HepG2 (cell line): ENCODE measurements at regions not wholly inside any gene's neighbourhood (a gene's known extent, or its start where the extent isn't known, plus 50 kb on each side); places are given as distances from the start of the nearest gene placed in this dataset.

Experiments
- ATAC-seq: fragments of 200-7000 bp; cut with Tn5 transposase; 3 replicates; pipeline ENCODE4 v1.9.1; 2020; ENCODE audit warnings: mild to moderate bottlenecking, moderate library complexity
- BruUV-seq: library from RNA; stranded (reverse); fragments of 400-500 nt; replicated peaks from 2 replicates; lab custom pipeline; 2021; lab: Mats Ljungman, UMichigan
- CTCF ChIA-PET: fragments of 300-600 bp; formaldehyde crosslinking; extraction: SDS; loops from one replicate; lab custom pipeline; 2021; ENCODE audit warnings: low total read pairs, inconsistent platforms, low intra/inter-chr PET ratio; lab: Yijun Ruan, JAX
- POLR2A ChIA-PET: fragments of 350-600 bp; sonication (Branson Sonifier 250); formaldehyde crosslinking; loops from one replicate; lab custom pipeline; 2020; ENCODE audit warnings: antibody characterized with exemption, inconsistent platforms; lab: Yijun Ruan, JAX
- DNase-seq: peaks from one replicate; pipeline ENCODE4 v3.0.0-alpha.2; 2015; ENCODE audit warnings: low spot score
- FAIRE-seq: peaks from 3 replicates; lab custom pipeline; 2011; peaks lifted over from hg19 to GRCh38; lab: Jason Lieb, UNC
- H2AFZ ChIP-seq: one replicate; pipeline ENCODE4 v1.6.1; 2011; ENCODE audit warnings: low read length, inconsistent platforms
- H3K27ac ChIP-seq: fragments of 300-600 bp; 3 replicates; pipeline ENCODE4 v1.8.0; 2011; ENCODE audit warnings: mixed run types, mild to moderate bottlenecking, mixed read lengths, low read length, inconsistent platforms; ENCODE audit not compliant: insufficient read depth; ENCODE audit errors: extremely low read length
- H3K27me3 ChIP-seq, 2 experiments: fragments of 200-600 bp in 1 of 2; 2 replicates in 1 of 2; 3 replicates in 1 of 2; pipeline versions ENCODE4 v1.6.0 to v1.8.0; 2011; ENCODE audit warnings: low read length in 2 of 2, mild to moderate bottlenecking in 2 of 2, moderate library complexity in 2 of 2, inconsistent platforms in 1 of 2; ENCODE audit not compliant: insufficient read depth in 2 of 2, control insufficient read depth in 1 of 2
- H3K36me3 ChIP-seq, 2 experiments: fragments of 200-600 bp in 1 of 2; replicated peaks in 1 of 2; 2 replicates in 1 of 2; 3 replicates in 1 of 2; pipeline versions ENCODE4 v1.5.1 to v1.8.0; 2011; ENCODE audit warnings: low read length in 2 of 2, inconsistent platforms in 1 of 2; ENCODE audit not compliant: insufficient read depth in 2 of 2, control insufficient read depth in 1 of 2
- H3K4me1 ChIP-seq: 2 replicates; pipeline ENCODE4 v1.5.1; 2012; ENCODE audit warnings: low read length, inconsistent platforms; ENCODE audit not compliant: insufficient read depth
- H3K4me2 ChIP-seq: 2 replicates; pipeline ENCODE4 v1.6.0; 2011; ENCODE audit warnings: low read depth, low read length, inconsistent platforms
- H3K4me3 ChIP-seq, 3 experiments: fragments of 200-600 bp in 1 of 3; sonication (generic), shearing (Covaris generic) in 1 of 3; replicated peaks in 1 of 3; 2 replicates each; pipeline ENCODE4 v1.5.1; 2011 to 2016; ENCODE audit warnings: low read length in 3 of 3, inconsistent platforms in 2 of 3, low read depth in 2 of 3, mild to moderate bottlenecking in 2 of 3, control low read depth in 1 of 3, mixed read lengths in 1 of 3; ENCODE audit not compliant: insufficient read depth in 1 of 3
- H3K79me2 ChIP-seq: one replicate; pipeline ENCODE4 v1.6.1; 2011; ENCODE audit warnings: low read length, inconsistent platforms; ENCODE audit not compliant: insufficient read depth
- H3K9ac ChIP-seq: 2 replicates; pipeline ENCODE4 v1.6.0; 2011; ENCODE audit warnings: mild to moderate bottlenecking, low read depth, low read length, inconsistent platforms; ENCODE audit not compliant: insufficient read depth
- H3K9me3 ChIP-seq: 2 replicates; pipeline ENCODE4 v1.5.1; 2012; ENCODE audit warnings: mild to moderate bottlenecking, low read length
- H4K20me1 ChIP-seq: 2 replicates; pipeline ENCODE4 v1.6.0; 2011; ENCODE audit warnings: inconsistent platforms, mild to moderate bottlenecking, low read length, moderate library complexity; ENCODE audit not compliant: insufficient read depth
- GABPB1 ChIP-seq: IDR thresholded peaks from 2 replicates; pipeline ENCODE4 v1.6.1; 2016; ENCODE audit warnings: mild to moderate bottlenecking, missing genetic modification reagents, moderate library complexity, missing compliant biosample characterization
- KDM4B ChIP-seq: sonication (generic); formaldehyde crosslinking; IDR thresholded peaks from 2 replicates; pipeline ENCODE4 v1.4.0; 2020; ENCODE audit warnings: missing genetic modification reagents
- POLR2AphosphoS5 ChIP-seq: IDR thresholded peaks from 2 replicates; pipeline ENCODE4 v1.6.1; 2012; ENCODE audit warnings: low read depth, low read length
- SOX5 ChIP-seq: IDR thresholded peaks from 2 replicates; pipeline ENCODE4 v1.6.1; 2016; ENCODE audit warnings: borderline replicate concordance
- ZEB1 ChIP-seq: IDR thresholded peaks from 2 replicates; pipeline ENCODE4 v1.6.1; 2012; ENCODE audit warnings: mild to moderate bottlenecking, low read depth, inconsistent platforms; ENCODE audit not compliant: insufficient replicate concordance
- ZNF329 ChIP-seq: sonication (generic); formaldehyde crosslinking; IDR thresholded peaks from 2 replicates; pipeline ENCODE4 v1.9.0; 2021; ENCODE audit warnings: low read depth, mild to moderate bottlenecking, missing genetic modification reagents
- ZNF354B ChIP-seq: sonication (generic); formaldehyde crosslinking; IDR thresholded peaks from 2 replicates; pipeline ENCODE4 v1.8.0; 2022; ENCODE audit warnings: mild to moderate bottlenecking, missing genetic modification reagents
- WGBS: methylation state at CpG from one replicate; pipeline ENCODE4 v1.1.6; 2017; ENCODE audit warnings: low lambda C conversion rate; 5-methylcytosine and 5-hydroxymethylcytosine counted together
- in situ Hi-C: cut with HindIII; loops from 2 replicates; pipeline ENCODE4 v1.10.0; 2017; ENCODE audit warnings: low pct_unique_long_range_greater_than_20kb; ENCODE audit not compliant: extremely low pct_ligation_motif_present
- intact Hi-C: fragments of 100-400 bp; cut with micrococcal nuclease; formaldehyde crosslinking; loops from one replicate; pipeline ENCODE4 v1.10.0; 2022; ENCODE audit not compliant: unreplicated experiment
- TF ChIP-seq, protein P1 (sequence below): IDR thresholded peaks from 2 replicates; pipeline ENCODE4 v1.6.1; 2016; ENCODE audit warnings: missing compliant biosample characterization, missing genetic modification reagents, borderline replicate concordance
- TF ChIP-seq, protein P2 (sequence below): IDR thresholded peaks from 2 replicates; pipeline ENCODE4 v1.6.1; 2016; ENCODE audit warnings: control low read depth
- TF ChIP-seq, protein P3 (sequence below): sonication (generic); formaldehyde crosslinking; conservative IDR thresholded peaks from 2 replicates; pipeline ENCODE4 v1.4.0; 2020; ENCODE audit warnings: missing genetic modification reagents

DNA sequence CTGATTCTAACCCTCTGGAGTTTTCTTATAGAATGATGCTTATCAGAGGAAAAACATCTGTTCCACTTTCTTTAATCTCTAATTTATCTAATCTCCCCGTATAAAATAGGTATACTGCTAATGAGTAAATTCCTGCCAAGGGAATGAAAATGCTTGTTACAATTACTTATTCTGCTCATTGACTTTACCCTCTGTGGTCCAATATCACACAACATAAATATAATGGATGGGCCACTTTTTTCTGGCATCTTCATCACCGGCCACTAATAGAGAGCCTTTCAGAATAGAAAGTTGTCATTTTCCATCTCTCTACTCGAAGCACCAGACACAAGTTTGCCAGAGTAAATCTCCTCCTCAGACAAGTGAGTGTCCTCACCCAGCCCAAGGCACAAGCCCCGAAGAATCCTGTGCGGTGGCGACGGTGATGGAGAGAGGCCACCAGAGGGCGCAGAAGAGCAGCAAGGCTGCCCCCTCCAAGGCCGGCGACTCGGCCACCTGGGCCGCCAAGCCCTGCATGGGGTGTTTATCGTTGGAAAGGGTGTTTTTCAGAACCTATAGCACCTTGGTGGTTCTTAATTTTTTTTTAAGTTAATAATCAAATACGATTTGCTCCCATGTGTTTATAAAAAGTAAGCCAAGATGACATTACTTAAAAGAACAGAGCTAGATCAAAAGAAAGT lies 212.9 kb upstream of the ARID1B start (continued):
- no peak for TF ChIP-seq POLR2AphosphoS5
- no peak for TF ChIP-seq ZNF329 (CRISPR knock-in tag)
- TF ChIP-seq, protein P1, sequence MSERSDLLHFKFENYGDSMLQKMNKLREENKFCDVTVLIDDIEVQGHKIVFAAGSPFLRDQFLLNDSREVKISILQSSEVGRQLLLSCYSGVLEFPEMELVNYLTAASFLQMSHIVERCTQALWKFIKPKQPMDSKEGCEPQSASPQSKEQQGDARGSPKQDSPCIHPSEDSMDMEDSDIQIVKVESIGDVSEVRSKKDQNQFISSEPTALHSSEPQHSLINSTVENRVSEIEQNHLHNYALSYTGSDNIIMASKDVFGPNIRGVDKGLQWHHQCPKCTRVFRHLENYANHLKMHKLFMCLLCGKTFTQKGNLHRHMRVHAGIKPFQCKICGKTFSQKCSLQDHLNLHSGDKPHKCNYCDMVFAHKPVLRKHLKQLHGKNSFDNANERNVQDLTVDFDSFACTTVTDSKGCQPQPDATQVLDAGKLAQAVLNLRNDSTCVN (CRISPR knock-in tag) = peak; percentile 49; the same call in 1 of the 2 replicates
- TF ChIP-seq ZNF354B (CRISPR knock-in tag) = no peak

DNA sequence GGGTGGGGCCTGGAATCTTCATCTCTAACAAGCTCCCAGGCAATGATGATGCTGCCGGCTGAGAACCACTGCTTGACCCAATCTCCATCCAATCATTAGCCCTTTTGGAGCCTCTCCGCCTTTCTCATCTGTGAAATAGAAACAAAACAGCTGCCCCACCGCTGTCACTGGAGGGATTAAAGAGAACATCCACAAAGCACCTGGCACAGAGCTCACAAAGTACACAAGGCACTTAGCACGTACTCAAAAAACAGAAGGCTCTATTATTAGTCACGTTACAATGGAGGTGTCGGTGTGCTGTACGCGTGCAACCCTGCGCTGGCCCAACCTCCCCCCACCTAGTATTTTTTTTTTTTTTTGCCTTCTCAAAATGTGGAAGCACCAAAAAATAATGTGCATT lies 213.5 kb upstream of the ARID1B start:
- no peaks in the 10 kb centered on the region for H3K4me1 ChIP-seq
- H3K9me3 ChIP-seq = no peaks in the 10 kb centered on the region
- in situ Hi-C loops = loop anchor here (10.0 to 25.0 kb wide), 4 partner anchors 91 to 624 kb away; no protein-coding TSS in a partner anchor
- no peak overlapping the region for H3K27ac ChIP-seq
- FAIRE-seq = no peak
- ATAC-seq = no peak
- WGBS = 43% methylated on average over 9 of the region's 9 CpGs
- BruUV-seq = no TSS peak
- H3K79me2 ChIP-seq = no peaks in the 10 kb centered on the region
- no peak overlapping the region for H3K9ac ChIP-seq
- no peak for TF ChIP-seq SOX5
- TF ChIP-seq KDM4B (CRISPR knock-in tag) = no peak
- TF ChIP-seq GABPB1 (CRISPR knock-in tag) = no peak
- TF ChIP-seq, protein P2, sequence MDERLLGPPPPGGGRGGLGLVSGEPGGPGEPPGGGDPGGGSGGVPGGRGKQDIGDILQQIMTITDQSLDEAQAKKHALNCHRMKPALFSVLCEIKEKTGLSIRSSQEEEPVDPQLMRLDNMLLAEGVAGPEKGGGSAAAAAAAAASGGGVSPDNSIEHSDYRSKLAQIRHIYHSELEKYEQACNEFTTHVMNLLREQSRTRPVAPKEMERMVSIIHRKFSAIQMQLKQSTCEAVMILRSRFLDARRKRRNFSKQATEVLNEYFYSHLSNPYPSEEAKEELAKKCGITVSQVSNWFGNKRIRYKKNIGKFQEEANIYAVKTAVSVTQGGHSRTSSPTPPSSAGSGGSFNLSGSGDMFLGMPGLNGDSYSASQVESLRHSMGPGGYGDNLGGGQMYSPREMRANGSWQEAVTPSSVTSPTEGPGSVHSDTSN (CRISPR knock-in tag) = no peak
- TF ChIP-seq ZEB1 = no peak
- TF ChIP-seq, protein P3, sequence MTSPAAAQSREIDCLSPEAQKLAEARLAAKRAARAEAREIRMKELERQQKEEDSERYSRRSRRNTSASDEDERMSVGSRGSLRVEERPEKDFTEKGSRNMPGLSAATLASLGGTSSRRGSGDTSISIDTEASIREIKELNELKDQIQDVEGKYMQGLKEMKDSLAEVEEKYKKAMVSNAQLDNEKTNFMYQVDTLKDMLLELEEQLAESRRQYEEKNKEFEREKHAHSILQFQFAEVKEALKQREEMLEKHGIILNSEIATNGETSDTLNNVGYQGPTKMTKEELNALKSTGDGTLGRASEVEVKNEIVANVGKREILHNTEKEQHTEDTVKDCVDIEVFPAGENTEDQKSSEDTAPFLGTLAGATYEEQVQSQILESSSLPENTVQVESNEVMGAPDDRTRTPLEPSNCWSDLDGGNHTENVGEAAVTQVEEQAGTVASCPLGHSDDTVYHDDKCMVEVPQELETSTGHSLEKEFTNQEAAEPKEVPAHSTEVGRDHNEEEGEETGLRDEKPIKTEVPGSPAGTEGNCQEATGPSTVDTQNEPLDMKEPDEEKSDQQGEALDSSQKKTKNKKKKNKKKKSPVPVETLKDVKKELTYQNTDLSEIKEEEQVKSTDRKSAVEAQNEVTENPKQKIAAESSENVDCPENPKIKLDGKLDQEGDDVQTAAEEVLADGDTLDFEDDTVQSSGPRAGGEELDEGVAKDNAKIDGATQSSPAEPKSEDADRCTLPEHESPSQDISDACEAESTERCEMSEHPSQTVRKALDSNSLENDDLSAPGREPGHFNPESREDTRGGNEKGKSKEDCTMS (CRISPR knock-in tag) = no peak
- H3K27me3 ChIP-seq = peaks cover 0 to 12% of the 10 kb centered on the region in 2 experiments; a peak in 2 of 5 replicates
- no peak for DNase-seq
- ChIA-PET POLR2A (no interaction called here), CTCF (interaction anchor here (1.6 to 2.2 kb wide), 2 partner anchors 99 to 620 kb away, joined by 7 to 12 read pairs; no protein-coding TSS in a partner anchor)
- H3K4me3 ChIP-seq = no peak overlapping the region
- H3K4me2 ChIP-seq = no peak overlapping the region
- intact Hi-C loops = loop anchor here (1.0 to 10.0 kb wide), 5 partner anchors 99 to 621 kb away; partner anchors contain the start of gene ARID1B
- H2AFZ ChIP-seq = no peak overlapping the region
- no peaks in the 10 kb centered on the region for H4K20me1 ChIP-seq
- no peaks in the 10 kb centered on the region for H3K36me3 ChIP-seq
